Panc1 (cell line): ENCODE measurements at regions not wholly inside any gene's neighbourhood (a gene's known extent, or its start where the extent isn't known, plus 50 kb on each side); places are given as distances from the start of the nearest gene placed in this dataset.

Source experiments
- CTCF ChIP-seq: fragments of 450-650 bp; IDR thresholded peaks from 2 replicates; pipeline ENCODE4 v1.5.1; 2017; ENCODE audit warnings: mild to moderate bottlenecking
- POLR2AphosphoS5 ChIP-seq: IDR thresholded peaks from 2 replicates; pipeline ENCODE4 v1.6.1; 2012; ENCODE audit warnings: mild to moderate bottlenecking, low read depth, low read length, moderate library complexity
- SIN3A ChIP-seq: IDR thresholded peaks from 2 replicates; pipeline ENCODE4 v1.6.1; 2012; ENCODE audit warnings: low read depth, mild to moderate bottlenecking, low read length, moderate library complexity, borderline replicate concordance; ENCODE audit not compliant: insufficient read depth
- TCF7L2 ChIP-seq: IDR thresholded peaks from 2 replicates; pipeline ENCODE4 v1.6.1; 2011; ENCODE audit warnings: mild to moderate bottlenecking, low read depth, low read length, inconsistent platforms

GRCh38 chr16:65576631-65577030 is 454.8 kb upstream of the CDH11 start:
- TF ChIP-seq CTCF: no peak
- TF ChIP-seq SIN3A: no peak
- no peak for TF ChIP-seq POLR2AphosphoS5
- no peak for TF ChIP-seq TCF7L2
